ENCODE measurements at regions not wholly inside any gene's neighbourhood (a gene's known extent, or its start where the extent isn't known, plus 50 kb on each side); places are given as distances from the start of the nearest gene placed in this dataset.
A peak's percentile ranks its signal among the peaks of the same experiment; 100 is the strongest.
"Not testable (repeated sequence)": the region's sequence is repeated elsewhere in the genome, so short reads cannot be mapped to it uniquely, and the experiment has no call there.

DNA sequence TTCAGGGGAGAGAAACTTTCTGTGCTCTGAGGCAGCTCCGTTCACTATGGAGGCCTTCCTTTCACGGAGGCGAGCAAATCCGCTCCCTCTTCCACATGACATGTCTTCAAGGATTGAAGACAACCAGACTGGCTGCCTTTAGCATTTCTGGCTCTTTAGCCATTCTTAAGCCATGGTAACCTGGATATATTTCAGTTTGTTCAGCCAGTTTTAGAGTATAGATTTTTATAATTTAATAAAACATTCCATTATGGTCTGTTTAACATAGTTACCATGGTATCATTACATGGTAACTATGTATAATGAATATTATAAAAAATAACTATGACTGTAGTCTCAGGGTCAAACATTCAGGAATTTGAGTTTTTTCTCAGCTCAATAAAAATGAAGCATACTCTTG, 54.2 kb upstream of the NFIA start:
- DNase-seq (ENCODE audit: low read depth): no peak

DNA sequence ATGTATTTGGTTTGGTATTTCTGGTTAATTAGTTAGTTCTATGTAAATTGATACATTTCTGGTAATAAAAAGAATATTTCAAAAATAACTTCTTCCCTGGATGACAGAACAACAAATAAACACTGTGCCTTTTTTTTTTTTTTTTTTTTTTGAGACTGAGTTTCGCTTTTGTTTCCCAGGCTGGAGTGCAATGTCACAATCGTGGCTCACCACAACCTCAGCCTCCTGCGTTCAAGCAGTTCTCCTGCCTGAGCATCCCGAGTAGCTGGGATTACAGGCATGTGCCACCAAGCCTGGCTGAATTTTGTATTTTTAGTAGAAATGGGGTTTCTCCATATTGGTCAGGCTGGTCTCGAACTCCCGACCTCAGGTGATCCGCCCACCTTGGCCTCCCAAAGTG, 64.3 kb upstream of the NFIA start:
- DNase-seq (ENCODE audit: low read depth): not testable (repeated sequence)

DNA sequence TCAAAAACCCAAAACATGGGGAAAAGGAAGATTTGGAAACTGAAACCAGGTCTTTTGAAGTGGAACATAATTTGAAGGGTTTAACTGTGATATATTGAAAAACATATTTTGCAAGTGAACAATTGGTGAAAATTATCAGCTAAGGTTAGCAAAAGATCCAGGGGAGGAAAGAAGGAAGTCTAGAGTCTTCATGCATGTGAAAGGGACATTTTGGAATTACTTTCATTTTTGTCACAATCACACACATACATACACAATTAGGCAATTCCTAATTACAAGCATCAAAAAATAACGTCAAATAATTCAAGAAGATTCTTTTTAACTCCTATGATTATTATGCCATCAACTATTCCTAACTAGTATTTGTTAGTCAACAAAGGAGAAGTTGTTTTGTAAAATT, 64.7 kb upstream of the NFIA start:
- no peak for DNase-seq (ENCODE audit: low read depth)

DNA sequence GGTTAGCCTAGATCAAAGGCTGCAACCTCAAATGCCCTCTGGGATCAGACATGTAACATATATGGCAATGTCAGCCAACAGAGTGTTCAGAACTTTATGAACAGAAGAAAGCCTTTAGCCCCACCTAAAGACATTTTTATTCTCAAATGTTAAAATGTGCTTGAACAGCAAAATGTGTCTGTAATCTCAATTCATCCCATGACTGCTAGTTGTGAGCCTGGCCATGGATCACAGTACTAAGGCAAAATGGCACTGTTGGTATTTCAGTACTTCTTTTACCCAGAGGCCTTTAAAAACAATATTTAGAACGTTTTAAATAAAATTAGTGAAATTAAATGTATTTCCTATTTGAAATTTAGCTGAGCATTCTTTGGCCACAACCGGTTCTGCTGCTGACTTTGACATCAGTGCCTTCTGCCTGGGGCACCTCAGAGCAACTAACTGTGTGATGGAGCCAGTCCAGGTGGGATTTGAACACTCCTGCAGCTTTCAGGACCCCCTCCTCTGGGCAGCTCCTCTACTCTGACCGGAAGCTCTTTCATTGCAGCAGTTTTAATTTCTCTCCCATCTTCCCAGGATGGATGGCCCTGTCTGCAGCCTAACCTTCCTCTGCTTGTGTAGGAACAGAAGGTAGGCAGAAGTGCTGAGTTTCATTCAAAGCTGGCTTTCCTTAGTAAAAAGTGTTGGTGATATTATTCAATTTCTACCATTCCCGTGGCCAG, 68.3 kb upstream of the NFIA start:
- no peak for DNase-seq (ENCODE audit: low read depth)

DNA sequence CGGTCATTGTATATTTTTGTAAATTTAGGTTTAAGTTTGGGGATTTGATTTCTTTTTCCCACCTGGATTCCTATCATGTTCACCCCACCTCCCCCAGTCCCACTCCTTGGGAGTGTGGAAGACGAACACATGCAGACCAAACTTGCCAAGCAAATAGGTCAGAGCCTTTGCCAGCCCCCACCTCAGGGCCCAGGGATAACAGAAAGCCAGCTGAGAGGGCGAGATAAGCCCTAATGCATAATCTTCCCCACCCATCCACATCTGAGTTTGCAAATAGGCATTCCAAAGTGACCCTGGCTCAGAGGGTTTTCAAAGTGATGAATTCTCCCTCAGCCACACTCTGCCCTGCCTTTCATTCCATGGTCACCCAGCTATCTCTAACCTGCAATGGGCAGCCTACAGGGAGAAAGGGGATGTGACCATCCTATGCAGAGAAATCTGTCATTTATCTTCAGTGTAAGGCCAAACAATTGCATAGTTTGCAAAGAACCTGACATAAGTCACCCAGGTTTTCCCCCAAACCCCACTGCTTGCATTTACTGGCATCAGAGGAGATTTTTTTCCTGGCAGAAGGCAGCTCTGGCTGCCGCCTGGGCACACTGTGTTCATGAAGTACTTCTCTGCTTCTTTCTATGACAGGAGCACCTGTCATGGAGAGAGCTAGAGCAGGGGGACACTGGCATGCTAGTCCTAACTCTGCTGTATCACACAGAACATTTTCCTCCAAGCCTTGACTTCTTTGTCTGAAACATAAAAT, 69.0 kb upstream of the NFIA start:
- no peak for DNase-seq (ENCODE audit: low read depth)

DNA sequence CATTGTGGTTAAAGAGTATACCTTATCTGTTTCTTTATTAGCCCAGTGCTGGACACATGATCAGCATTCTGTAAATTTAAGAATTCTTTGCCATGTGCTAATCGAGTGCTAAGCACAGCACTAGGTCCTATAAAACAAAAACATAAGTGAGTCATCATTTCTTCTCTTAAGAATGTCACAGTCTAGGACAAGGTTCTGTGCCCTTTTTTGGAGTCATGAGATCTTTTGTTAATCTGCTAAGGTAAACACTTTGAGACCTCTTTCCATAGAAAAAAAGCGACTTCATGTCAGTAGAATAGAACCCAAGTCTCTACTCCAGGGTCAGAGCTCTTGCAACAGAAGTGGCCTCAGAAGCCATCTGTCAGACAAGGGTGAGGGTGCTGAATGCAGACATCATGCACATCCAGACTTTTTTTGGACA, 70.0 kb upstream of the NFIA start:
- DNase-seq (ENCODE audit: low read depth): peak; percentile 35

DNA sequence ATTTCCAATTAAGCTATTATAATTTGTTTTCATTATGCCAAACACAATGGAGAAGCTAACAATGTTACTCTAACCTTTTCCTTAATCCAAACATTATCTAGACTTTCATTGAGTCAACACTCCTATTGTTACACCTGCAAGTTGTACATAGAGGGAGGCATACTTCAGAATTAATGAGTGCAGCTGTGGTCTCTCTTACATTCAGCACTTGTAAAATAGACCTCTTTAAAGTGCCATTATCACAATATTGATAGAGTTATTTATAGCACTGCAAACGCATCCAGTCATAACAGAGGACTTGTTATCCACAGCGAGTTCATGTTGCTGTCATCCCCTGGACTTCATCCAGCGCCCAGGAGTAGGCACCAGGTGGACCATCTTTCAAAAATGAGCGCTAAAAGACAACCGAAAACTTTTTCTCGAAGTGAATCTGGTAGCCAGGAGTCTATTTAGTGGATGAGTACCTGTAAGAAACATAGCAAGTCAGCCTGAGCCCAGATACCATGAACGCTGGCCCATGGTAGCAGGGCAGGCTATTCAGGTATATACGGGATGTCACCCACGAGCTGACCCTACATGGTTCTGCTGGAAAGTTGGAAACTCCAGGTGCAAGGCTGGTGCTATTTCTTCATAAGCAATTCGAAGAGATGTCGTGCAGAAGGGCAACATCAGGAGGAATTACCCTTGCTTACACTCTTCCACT, 70.6 kb upstream of the NFIA start:
- DNase-seq (ENCODE audit: low read depth): no peak

DNA sequence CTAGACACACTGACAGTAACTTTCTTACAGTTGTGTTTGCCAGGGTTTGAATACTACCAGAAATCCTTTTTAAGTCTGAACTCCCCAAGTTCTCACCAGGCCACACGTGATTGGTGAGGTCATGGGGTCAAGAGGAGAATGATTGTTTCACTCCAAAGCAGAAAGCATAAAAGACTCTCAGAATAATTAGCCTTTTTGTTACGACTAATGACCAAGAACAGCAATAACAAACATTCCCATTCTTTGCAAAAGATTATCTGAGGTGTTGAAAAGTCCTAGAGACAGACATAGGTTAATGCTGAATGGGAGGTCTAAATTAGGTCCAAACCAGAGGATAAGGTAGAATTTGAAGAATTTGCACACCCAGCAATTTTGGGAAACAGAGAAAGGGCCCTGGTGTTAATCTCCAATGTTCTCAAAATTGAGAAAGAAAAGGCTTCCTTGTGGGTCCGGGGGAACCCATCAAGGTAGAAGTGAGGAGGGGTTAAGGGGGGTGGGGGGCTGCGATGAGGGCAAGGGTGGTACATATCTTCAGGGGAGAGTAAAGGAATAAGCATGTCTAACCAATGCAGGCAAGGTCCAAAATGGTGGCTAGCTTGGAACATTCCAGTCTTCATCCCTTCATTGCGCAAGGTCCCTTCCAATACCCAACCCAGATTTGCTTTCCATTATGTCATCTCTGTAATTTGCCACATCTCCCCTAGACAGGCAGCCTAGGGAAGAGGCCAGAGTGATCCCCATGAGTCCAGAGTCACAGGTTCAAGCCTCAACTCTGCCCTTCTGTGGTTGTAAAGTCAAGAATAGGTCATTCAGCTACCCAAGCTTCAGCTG, 74.6 kb upstream of the NFIA start:
- peak; percentile 6 for DNase-seq (ENCODE audit: low read depth)

DNA sequence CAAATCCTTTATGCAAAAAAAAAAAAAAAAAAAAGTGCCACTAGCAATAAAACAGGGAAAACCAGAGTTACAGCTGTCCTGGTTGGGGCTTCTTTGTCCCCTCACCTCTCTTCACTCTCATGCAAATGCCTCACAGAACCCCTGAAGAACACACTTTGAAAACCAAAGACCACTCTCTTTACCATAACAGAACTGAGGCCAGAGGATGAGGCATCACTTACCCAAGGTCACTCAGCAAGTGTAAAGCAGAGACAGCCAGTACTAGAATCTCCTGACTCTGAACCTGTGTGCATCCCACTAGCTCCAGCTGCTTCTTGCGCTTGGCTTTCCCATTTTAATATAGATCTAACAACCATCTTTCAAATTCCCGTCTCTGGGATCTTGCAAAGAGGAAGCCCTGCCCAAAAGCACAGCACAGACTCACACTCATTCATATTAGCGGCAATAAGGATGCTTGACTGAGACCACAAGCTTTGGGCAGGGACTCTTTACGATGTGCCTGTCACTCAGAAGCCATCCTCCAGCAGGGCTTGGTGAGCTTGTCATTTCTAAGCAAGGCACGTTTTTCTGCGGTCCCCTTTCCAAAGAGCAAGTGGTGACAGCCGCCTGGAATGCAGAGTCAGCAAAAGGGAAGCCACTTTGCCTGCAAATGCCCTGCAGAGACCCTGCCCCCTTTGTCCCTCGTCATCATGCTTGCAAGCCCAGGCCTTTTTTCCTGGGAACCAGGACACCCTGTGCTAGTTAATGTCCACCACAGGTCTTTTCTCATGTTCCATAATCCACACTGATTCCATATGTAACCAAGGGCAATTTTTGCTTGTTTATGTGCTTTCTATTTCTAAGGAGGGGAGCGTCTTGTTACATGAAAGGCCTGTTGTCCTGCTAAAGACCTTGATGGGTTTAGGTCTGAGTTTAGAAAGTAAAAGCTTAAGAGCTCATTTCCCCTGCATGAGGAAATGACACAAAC, 76.5 kb upstream of the NFIA start:
- DNase-seq (ENCODE audit: low read depth): no peak

DNA sequence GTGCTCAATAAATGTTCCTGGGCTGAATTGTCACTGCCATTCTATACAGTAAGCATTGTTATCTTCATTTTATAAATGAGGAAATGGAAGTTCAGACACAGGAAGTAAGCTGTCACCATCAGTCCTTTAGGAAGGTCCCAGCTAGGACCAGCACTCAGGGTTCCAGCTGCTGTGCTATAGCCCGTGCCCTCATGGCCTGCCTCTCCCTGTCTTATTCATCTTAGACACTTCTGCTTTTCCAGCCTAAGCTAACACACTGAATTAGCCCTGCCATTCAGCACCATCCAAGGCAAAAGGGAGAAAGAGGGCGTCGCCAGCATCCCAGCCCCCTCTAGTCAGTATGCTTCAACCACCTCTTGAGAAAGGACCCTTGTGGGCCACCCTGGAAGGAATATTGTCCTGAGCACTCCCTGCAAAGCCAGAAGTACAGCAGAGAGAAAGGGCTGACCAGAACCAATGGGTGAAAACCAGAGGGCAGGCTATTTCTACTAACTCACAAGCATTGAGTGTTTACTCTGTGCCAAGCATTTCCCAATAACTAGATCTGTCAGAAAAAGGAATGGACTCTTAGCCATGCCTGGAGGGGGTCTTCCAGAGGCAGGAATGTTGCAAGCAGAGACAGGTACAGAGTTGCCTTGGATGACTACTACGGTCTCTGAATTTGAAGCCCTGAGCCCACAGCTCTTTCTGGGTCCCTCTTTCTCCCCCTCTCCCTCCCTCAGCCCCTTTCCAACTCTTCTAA, 77.9 kb upstream of the NFIA start:
- DNase-seq (ENCODE audit: low read depth): peak; percentile 51

DNA sequence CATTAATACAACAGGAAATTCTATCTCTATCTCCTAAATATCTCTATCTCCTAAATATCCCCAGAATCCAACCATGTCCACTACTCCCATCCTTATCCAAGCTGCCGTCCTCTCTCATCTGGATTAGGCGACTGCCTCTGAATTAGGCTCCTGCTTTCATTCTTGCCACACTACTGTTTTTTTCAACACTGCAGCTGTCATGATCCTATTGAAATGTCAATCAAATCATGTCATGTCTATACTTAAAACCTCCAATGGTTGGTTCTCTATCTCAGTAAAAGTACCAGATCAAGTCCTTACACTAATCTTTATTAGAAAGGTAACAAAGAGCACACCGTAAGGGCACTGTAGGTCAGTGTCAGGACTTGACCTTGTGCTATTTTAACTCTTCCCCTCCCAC, 82.0 kb upstream of the NFIA start:
- DNase-seq (ENCODE audit: low read depth): no peak

DNA sequence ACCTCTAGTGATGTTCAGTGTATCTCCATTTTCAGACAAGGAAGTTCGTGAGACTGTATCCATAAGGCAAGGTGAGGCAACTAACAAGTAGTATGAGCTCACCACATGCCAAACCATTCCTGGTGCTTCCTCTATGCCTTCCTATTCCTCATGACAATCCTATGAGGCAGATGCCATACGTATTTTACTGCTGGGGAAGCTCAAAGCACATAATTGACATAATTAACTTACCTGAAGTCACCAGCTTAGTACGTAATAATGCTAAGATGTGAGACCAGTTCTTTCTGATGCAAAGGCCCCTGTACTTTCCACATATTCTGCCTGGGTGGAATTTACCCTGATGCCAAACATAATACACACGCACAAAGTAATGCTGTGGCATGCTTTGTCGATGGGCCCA, 83.6 kb upstream of the NFIA start:
- no peak for DNase-seq (ENCODE audit: low read depth)

DNA sequence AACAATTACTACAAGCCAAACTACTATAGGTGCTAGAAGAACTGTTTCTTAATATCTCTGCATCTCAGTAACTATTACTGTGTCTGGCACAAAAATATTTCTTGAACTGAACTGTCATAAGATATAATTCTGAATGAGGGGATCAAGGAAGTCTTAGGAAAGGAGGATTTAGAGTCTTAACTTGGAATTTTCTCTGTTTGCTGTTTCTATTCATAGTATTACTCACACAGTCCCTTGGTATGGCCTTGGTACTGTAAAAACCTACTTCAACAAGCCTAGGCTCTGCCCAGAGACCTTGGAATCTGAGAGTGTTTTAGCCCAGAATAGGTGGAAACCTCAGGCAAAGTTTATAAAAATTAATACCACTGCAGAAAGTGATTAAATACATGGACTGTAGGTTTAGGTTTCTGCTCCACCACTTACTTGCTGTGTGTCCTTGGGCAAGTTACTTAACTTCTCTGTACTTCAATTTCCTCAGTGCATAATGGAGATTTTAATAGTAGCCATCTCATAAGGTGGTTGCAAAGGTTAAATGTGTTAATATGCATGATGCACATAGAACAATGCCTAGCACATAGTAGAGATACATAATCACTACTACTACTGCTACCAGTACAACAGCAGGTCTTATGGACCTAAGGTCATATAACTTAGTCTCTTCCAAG, 87.4 kb upstream of the NFIA start:
- DNase-seq (ENCODE audit: low read depth): no peak

DNA sequence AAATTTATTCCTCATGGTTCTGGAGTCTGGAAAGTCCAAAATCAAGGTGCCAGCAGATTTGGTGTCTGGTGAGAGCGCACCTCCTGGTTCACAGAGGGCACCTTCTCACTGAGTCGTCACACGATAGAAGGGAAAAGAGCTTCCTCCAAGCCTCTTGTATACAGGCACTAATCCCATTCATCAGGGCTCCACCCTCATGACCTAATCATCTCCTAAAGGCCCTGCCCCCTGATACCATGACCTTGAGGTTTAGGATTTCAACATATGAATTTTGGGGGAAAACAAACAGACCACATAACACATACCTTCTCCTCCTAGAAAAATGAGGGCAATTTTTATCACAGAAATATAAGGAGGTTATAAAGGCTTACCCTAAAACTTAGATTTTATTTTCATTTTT, 88.0 kb upstream of the NFIA start:
- DNase-seq (ENCODE audit: low read depth): no peak

DNA sequence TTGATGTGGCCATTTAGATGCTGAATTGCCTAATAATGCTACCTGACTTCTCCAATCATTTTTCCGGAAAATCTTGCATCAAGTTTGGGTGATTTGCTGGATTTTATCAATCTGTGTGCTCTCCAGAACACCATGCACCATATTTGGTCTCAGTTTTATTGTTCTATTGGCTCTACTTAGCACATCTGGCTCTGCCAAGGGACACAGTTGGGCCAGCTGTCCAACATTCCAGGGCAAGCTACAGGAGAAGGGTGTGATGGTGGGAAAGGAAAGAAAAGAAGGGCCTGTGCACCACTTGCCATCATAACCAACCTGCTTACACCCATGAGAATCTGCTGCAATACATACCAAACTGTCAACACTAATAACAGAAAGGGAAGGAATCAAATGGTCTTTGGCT, 90.2 kb upstream of the NFIA start:
- no peak for DNase-seq (ENCODE audit: low read depth)

DNA sequence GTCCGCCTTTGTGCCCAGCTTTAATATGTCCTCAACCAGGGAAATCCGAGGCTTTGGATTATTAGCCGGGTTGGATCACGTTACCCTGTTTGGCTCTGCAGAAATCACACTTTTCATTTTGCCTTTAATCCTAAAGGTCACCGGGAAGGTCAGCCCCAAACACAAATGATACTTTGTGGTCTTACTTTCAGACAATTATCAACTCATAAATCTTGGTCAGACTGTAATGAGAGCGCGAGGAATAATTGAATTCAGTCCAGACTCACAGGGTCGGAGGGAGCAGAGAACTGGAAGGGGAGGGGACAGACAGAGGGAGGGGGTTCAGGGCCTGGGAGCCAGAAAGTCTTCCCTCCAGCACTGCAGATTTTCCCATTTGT, 91.7 kb upstream of the NFIA start:
- no peak for DNase-seq (ENCODE audit: low read depth)

DNA sequence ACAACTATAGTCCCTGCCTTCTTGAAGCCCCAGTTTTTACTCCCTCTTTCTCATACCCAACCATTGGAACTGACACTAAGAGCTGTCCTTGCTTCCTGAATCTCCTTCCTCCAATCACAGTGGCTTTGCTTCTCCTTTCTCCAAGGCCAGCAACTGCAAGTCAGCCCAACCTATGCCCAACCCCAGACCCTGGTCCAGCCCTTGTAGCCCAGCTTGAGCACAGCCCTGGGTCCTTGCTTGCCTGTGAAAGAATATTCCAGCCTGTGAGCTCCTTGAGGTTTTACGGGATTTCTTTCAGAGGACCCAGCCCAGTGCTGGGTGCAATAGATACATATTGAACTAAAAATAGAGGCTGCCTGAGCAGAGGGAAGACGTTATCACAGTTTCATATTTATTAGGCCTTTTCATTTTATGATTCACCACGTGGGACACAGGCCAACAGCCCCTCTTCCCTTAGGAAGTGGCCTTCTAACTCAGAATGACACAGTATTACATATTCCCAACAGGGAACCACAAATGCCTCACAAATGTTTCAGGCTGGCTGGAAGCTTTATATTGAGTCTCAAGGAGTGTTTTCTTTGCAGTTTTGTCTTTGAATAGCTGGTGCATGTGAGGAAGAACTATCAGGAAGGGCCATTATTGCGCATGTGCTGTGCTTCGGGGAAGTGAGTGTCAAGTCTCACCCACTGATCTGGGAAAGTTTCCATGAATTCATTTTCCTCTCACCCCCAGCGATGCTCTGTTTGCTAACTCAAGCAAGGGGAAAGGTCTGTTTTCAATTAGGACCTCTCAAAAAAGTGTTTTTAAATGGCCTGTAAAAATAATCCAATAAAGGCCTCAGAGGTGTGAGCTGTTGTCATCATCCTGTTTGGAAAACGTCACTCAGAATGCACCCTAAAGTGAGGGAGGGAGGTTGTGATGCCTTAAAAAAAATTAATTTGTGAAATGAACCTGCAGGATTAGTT, 92.3 kb upstream of the NFIA start:
- no peak for DNase-seq (ENCODE audit: low read depth)

DNA sequence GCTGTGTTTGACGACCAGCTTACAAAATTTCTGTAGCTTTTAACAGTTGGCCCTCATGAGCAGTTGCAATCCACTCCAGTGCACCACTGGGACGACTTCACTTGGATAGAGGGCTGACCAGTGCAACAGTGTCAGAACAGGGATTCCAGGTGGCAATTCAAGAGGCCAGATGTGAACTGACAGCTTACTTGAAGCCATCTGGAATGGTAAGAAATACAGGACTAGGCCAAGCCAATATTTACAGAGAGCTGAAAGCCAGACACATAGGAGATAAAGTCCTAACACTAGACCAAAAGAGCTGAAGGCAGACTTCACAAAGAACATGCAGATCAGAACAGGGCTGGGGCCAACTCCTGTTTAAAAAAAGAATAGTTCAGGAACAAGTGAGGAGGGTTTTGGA, 93.5 kb upstream of the NFIA start:
- no peak for DNase-seq (ENCODE audit: low read depth)

DNA sequence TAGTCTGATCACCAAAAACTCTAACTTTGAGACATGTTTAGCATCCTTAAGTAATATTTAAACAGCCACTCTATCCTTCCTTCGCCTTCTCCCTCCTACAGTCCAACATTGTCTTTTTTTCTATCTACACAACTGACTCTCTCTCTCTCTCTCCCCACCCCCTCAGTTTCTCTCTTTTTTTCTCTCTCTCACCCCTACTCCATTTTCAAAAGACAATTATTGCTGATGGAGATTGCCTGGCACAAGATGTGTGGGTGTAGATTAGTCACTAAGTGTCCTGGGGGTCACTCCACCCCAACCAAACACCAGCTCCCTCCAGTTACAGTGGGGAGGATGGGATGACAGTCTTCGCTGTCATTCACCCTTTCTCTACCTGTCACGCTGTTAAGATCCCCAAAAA, 94.5 kb upstream of the NFIA start:
- DNase-seq (ENCODE audit: low read depth): no peak
